ENCODE measurements at regions not wholly inside any gene's neighbourhood (a gene's known extent, or its start where the extent isn't known, plus 50 kb on each side); places are given as distances from the start of the nearest gene placed in this dataset.
"Not testable (repeated sequence)": the region's sequence is repeated elsewhere in the genome, so short reads cannot be mapped to it uniquely, and the experiment has no call there.

- peaks cover 0 to 14% (median 0%) of the 10 kb centered on the region in 3 donors for H3K9me3 ChIP-seq
- H3K4me1 ChIP-seq, H3K4me3 ChIP-seq, ATAC-seq, H3K27ac ChIP-seq, H3K27me3 ChIP-seq, H3K36me3 ChIP-seq: not testable (repeated sequence)
- WGBS, 2 donors (ENCODE audit: low coverage in 1 of 2) = 77 to 84% methylated on average over 4 to 8 of the region's 10 CpGs
These were observed 81.0 kb upstream of the ATP12A start for GRCh38 chr13:24599019-24599791.

DNA sequence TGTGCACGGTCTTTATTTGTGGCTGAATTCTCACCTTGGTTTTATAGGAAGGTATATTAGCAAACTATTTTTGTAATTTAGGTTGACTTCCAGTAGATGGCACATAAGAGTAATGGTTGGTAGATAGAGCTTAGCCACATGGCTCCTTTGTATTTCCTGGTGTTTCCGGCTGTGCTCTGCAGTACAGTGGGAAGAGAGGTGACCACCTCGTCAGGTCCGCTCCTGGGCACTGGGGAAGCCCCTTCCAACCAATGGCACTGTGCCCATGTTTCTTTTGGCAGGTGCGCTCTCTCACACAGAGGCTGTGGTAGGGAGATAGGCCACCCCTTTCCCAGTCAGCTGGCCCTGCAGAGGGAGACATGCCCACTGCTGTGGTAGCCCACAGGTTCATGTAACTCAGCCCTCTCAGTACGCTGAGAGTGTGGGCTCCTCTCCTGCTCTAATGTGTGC is 74.3 kb upstream of the ATP12A start:
- Histone ChIP-seq H3K27me3 (no peaks in the 10 kb centered on the region), H3K27ac (no peak overlapping the region), H3K36me3 (no peaks in the 10 kb centered on the region), H3K4me3 (no peak overlapping the region), H3K4me1 (no peaks in the 10 kb centered on the region), H3K9me3 (peaks cover 0 to 33% (median 0%) of the 10 kb centered on the region in 3 donors)
- ATAC-seq = no peak
- 24 to 90% methylated on average over 2 of the region's 6 CpGs for WGBS, 2 donors (ENCODE audit: low coverage in 1 of 2)
- TF ChIP-seq POLR2AphosphoS5 (IDR thresholded peaks at IDR 0.05) (no peak), POLR2A (IDR thresholded peaks at IDR 0.05) (no peak), EP300 (IDR thresholded peaks at IDR 0.05) (no peak)
- TF ChIP-seq, protein P1, sequence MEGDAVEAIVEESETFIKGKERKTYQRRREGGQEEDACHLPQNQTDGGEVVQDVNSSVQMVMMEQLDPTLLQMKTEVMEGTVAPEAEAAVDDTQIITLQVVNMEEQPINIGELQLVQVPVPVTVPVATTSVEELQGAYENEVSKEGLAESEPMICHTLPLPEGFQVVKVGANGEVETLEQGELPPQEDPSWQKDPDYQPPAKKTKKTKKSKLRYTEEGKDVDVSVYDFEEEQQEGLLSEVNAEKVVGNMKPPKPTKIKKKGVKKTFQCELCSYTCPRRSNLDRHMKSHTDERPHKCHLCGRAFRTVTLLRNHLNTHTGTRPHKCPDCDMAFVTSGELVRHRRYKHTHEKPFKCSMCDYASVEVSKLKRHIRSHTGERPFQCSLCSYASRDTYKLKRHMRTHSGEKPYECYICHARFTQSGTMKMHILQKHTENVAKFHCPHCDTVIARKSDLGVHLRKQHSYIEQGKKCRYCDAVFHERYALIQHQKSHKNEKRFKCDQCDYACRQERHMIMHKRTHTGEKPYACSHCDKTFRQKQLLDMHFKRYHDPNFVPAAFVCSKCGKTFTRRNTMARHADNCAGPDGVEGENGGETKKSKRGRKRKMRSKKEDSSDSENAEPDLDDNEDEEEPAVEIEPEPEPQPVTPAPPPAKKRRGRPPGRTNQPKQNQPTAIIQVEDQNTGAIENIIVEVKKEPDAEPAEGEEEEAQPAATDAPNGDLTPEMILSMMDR (IDR thresholded peaks at IDR 0.05) = no peak

GRCh38 chr13:24606486-24607170 is 73.6 kb upstream of the ATP12A start:
- TF ChIP-seq POLR2A (IDR thresholded peaks at IDR 0.05) = no peak
- TF ChIP-seq POLR2AphosphoS5 (IDR thresholded peaks at IDR 0.05) = no peak
- TF ChIP-seq, protein P1 (IDR thresholded peaks at IDR 0.05) = no peak
- Histone ChIP-seq H3K27ac (no peak overlapping the region), H3K9me3 (peaks cover 0 to 33% (median 0%) of the 10 kb centered on the region in 3 donors), H3K36me3 (no peaks in the 10 kb centered on the region), H3K27me3 (no peaks in the 10 kb centered on the region), H3K4me3 (no peak overlapping the region), H3K4me1 (no peaks in the 10 kb centered on the region)
- WGBS, 2 donors (ENCODE audit: low coverage in 1 of 2) = no CpG with 5 or more reads among the region's 6 CpGs
- no peak for ATAC-seq

- WGBS, 2 donors (ENCODE audit: low coverage in 1 of 2) = 88% methylated on average over 3 of the region's 3 CpGs; no CpG with 5 or more reads in 1 of the 2 donors
- H3K4me1 ChIP-seq = no peaks in the 10 kb centered on the region
- H3K9me3 ChIP-seq = peaks cover 0 to 3% (median 0%) of the 10 kb centered on the region in 3 donors
- H3K36me3 ChIP-seq = no peaks in the 10 kb centered on the region
- H3K4me3 ChIP-seq = no peak overlapping the region
- no peak for ATAC-seq
- TF ChIP-seq POLR2A (IDR thresholded peaks at IDR 0.05) = no peak
- TF ChIP-seq EP300 (IDR thresholded peaks at IDR 0.05) = no peak
- TF ChIP-seq POLR2AphosphoS5 (IDR thresholded peaks at IDR 0.05) = no peak
- TF ChIP-seq, protein P1 (IDR thresholded peaks at IDR 0.05) = no peak
- H3K27ac ChIP-seq = no peak overlapping the region
- no peaks in the 10 kb centered on the region for H3K27me3 ChIP-seq
These were observed 69.3 kb upstream of the ATP12A start for GRCh38 chr13:24610956-24611355.

GRCh38 chr13:24612726-24613125 is 67.5 kb upstream of the ATP12A start:
- WGBS, 2 donors (ENCODE audit: low coverage in 1 of 2) = 96 to 98% methylated on average over 5 of the region's 9 CpGs
- no peak overlapping the region for H3K4me3 ChIP-seq
- H3K9me3 ChIP-seq = no peaks in the 10 kb centered on the region
- H3K27me3 ChIP-seq = no peaks in the 10 kb centered on the region
- TF ChIP-seq POLR2AphosphoS5 (IDR thresholded peaks at IDR 0.05) = no peak
- TF ChIP-seq, protein P1 (IDR thresholded peaks at IDR 0.05) = no peak
- TF ChIP-seq POLR2A (IDR thresholded peaks at IDR 0.05) = no peak
- TF ChIP-seq EP300 (IDR thresholded peaks at IDR 0.05) = no peak
- no peaks in the 10 kb centered on the region for H3K4me1 ChIP-seq
- H3K27ac ChIP-seq = no peak overlapping the region
- no peaks in the 10 kb centered on the region for H3K36me3 ChIP-seq
- ATAC-seq = no peak

Measured in gastroesophageal sphincter (tissue), 4 donors.